Brain microvascular endothelial cell (primary cell): ENCODE measurements at regions not wholly inside any gene's neighbourhood (a gene's known extent, or its start where the extent isn't known, plus 50 kb on each side); places are given as distances from the start of the nearest gene placed in this dataset.

ENCODE experiments used
- DNase-seq: peaks from one replicate; pipeline ENCODE4 v3.0.0-alpha.2; 2020
- H3K27ac ChIP-seq: fragments of 250-450 bp; sonication (Bioruptor Pico); 2 replicates; pipeline ENCODE4 v1.5.1; 2020; ENCODE audit warnings: mild to moderate bottlenecking, moderate library complexity
- H3K27me3 ChIP-seq: fragments of 250-450 bp; sonication (Bioruptor Pico); replicated peaks from 2 replicates; pipeline ENCODE4 v1.5.1; 2020; ENCODE audit warnings: mild to moderate bottlenecking
- H3K36me3 ChIP-seq: fragments of 250-450 bp; sonication (Bioruptor Pico); replicated peaks from 2 replicates; pipeline ENCODE4 v1.5.1; 2020; ENCODE audit warnings: mild to moderate bottlenecking
- H3K4me3 ChIP-seq: 2 replicates; pipeline ENCODE4 v1.5.1; 2011; ENCODE audit warnings: low read depth, mild to moderate bottlenecking, control low read depth, low read length, moderate library complexity
- CTCF ChIP-seq: IDR thresholded peaks from 2 replicates; pipeline ENCODE4 v1.5.1; 2011; ENCODE audit warnings: low read depth, mild to moderate bottlenecking, moderate library complexity, low read length, control low read depth, inconsistent platforms; ENCODE audit errors: missing control alignments
- in situ Hi-C: cut with HindIII; loops from 2 replicates; pipeline ENCODE4 v1.10.0; 2017; ENCODE audit warnings: low sequenced_read_pairs, low pct_ligation_motif_present

- Histone ChIP-seq H3K27me3 (no peaks in the 10 kb centered on the region), H3K4me3 (no peak overlapping the region)
- in situ Hi-C loops: no loop called here
These were observed 50.4 kb upstream of the C11orf87 start for GRCh38 chr11:109371444-109372176.

More at GRCh38 chr11:109371444-109372176, 50.4 kb upstream of the C11orf87 start:
- no peak for DNase-seq
- H3K27ac ChIP-seq: no peak overlapping the region
- H3K36me3 ChIP-seq: no peaks in the 10 kb centered on the region
- TF ChIP-seq CTCF: no peak
